Fibroblast of skin of right biceps (primary cell): ENCODE measurements at regions not wholly inside any gene's neighbourhood (a gene's known extent, or its start where the extent isn't known, plus 50 kb on each side); places are given as distances from the start of the nearest gene placed in this dataset.
"Not testable (repeated sequence)": the region's sequence is repeated elsewhere in the genome, so short reads cannot be mapped to it uniquely, and the experiment has no call there.

Source experiments
- DNase-seq: peaks from one replicate; pipeline ENCODE4 v3.0.0-alpha.2; 2013

DNA sequence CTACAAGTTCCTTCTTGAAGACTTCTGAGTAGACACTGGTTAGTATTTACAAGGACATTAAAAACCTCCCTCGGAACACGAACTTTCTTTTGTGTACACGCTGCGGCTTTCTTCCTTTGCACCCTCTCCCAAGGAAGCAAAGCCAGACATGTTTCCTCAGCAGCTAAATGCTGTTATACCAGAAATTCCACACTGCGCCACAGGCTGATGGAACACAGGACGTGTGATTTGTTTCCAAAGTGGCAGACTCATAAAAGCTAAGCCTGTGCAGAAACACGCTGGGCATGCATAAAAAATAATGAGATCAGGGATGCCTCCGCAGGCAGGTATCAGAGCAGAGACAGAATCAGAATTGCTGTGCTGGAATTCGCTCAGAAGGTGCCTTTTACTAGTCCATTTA is 73.0 kb upstream of the RGPD5 start:
- no peak for DNase-seq

GRCh38 chr2:109721626-109722025 is 72.5 kb upstream of the RGPD5 start:
- no peak for DNase-seq

- DNase-seq = no peak
Measured at GRCh38 chr2:109722026-109722425, 72.1 kb upstream of the RGPD5 start.

DNA sequence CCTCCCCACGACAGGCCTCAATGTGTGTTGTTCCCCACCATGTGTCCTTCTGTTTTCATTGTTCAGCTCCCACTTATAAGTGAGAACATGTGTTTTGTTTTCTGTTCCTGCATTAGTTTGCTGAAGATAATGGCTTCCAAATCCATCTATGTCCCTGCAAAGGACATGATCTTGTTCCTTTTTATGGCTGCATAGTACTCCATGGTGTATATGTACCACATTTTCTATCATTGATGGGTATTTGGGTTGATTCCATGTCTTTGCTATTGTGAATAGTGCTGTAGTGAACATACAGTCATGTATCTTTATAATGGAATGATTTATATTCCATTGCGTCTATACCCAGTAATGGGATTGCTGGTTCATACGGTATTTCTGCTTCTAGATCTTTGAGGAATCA is 71.5 kb upstream of the RGPD5 start:
- not testable (repeated sequence) for DNase-seq

DNA sequence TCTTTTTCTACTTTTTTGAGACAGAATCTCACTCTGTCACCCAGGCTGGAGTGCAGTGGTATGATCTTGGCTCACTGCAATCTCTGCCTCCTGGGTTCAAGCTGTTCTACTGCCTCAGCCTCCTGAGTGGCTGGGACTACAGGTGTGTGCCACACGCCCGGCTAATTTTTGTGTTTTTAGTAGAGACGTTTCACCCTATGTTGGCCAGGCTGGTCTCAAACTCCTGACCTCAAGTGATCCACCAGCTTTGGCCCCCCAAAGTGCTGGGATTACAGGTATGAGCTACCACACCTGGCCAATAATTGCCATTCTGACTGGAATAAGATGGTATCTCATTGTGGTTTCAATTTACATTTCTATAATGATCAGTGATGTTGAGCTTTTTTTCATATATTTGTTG is 71.0 kb upstream of the RGPD5 start:
- not testable (repeated sequence) for DNase-seq

GRCh38 chr2:109724533-109725460 is 69.3 kb upstream of the RGPD5 start:
- DNase-seq = no peak

DNA sequence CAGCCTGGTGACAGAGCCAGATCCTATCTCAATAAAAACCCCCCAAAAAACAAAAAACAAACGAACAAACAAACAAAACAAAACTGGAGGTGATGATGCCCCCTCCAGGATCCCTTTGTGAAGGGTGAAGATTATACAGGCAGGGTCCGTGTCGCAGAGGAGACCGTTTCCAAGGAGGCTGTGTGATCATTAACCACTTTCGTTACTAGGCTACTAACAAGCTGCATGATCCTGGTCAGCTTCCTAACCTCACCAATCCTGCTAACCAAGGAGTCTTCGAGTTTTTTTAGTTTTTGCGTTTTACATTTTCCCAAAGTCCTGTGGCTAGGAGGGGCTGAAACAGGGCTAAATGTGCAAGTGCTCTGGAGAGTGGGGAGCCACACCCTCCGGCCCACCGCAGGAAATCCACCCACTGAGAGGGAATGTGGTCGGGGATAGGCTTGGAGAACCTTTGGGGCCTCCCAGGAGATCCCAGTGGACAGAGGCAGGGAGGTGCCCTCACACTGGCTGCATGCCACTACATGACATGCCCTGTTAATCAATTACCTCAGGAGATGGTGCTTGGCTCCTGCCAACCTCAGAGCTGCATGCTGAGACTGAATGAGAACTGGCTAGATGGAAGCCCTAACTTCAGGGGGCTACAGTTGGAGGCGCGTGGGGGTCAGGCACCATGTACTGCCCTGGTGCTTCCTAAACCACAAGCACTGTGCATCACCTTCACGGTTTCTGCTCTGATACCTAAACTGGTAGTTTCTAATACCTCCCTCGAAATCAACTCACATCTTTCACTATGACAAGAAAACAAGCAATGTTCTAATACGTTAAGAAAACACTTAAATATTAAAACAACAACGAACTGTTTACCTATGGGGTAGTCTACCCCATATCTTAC is 67.5 kb upstream of the RGPD5 start:
- no peak for DNase-seq

- DNase-seq = no peak
Measured at GRCh38 chr2:109727929-109728447, 66.1 kb upstream of the RGPD5 start.

GRCh38 chr2:109733746-109734145 is 60.4 kb upstream of the RGPD5 start:
- not testable (repeated sequence) for DNase-seq

- DNase-seq = peak; percentile 70
Measured at GRCh38 chr2:109736177-109736827, 57.8 kb upstream of the RGPD5 start.
